ENCODE measurements at regions not wholly inside any gene's neighbourhood (a gene's known extent, or its start where the extent isn't known, plus 50 kb on each side); places are given as distances from the start of the nearest gene placed in this dataset.

GRCh38 chr20:40343390-40343789 lies 345.6 kb downstream of the MAFB start:
- peaks cover 0 to 53% (median 11%) of the 10 kb centered on the region in 4 donors for H3K9me3 ChIP-seq

GRCh38 chr20:40341561-40341960 lies 347.5 kb downstream of the MAFB start:
- no peak overlapping the region for H3K27ac ChIP-seq
- H3K36me3 ChIP-seq, result no peaks in the 10 kb centered on the region
- H3K27me3 ChIP-seq, result no peaks in the 10 kb centered on the region
- no peak for DNase-seq (ENCODE audit: low spot score in 2 of 2)
- no peaks in the 10 kb centered on the region for H3K4me1 ChIP-seq
- H3K4me3 ChIP-seq, result no peak overlapping the region
- TF ChIP-seq POLR2A (IDR thresholded peaks at IDR 0.05) (no peak), CTCF (IDR thresholded peaks at IDR 0.05) (no peak), EP300 (IDR thresholded peaks at IDR 0.05) (no peak)
- peaks cover 0 to 43% (median 8%) of the 10 kb centered on the region in 4 donors for H3K9me3 ChIP-seq

More at GRCh38 chr20:40343390-40343789, 345.6 kb downstream of the MAFB start:
- no peak for TF ChIP-seq EP300 (IDR thresholded peaks at IDR 0.05)
- TF ChIP-seq POLR2A (IDR thresholded peaks at IDR 0.05), result no peak
- no peak for TF ChIP-seq CTCF (IDR thresholded peaks at IDR 0.05)
- H3K4me1 ChIP-seq, result no peaks in the 10 kb centered on the region
- H3K27ac ChIP-seq, result no peak overlapping the region
- no peaks in the 10 kb centered on the region for H3K36me3 ChIP-seq
- H3K4me3 ChIP-seq, result no peak overlapping the region
- DNase-seq (ENCODE audit: low spot score in 2 of 2), result no peak
- no peaks in the 10 kb centered on the region for H3K27me3 ChIP-seq

- Histone ChIP-seq H3K4me1 (no peaks in the 10 kb centered on the region), H3K27ac (peak overlapping the region in 2 of 4 donors; percentile 39 to 47), H3K9me3 (peaks cover 0 to 31% (median 8%) of the 10 kb centered on the region in 4 donors), H3K27me3 (no peaks in the 10 kb centered on the region), H3K4me3 (no peak overlapping the region), H3K36me3 (no peaks in the 10 kb centered on the region)
- peak in 1 of 2 donors; percentile 54 for DNase-seq (ENCODE audit: low spot score in 2 of 2)
- TF ChIP-seq POLR2A (IDR thresholded peaks at IDR 0.05) (no peak), EP300 (IDR thresholded peaks at IDR 0.05) (peak; percentile 65 to 85)
- 79 to 83% methylated on average over 2 of the region's 2 CpGs for WGBS, 2 donors
These were observed 349.2 kb downstream of the MAFB start for GRCh38 chr20:40339661-40340449.

- Histone ChIP-seq H3K36me3 (no peaks in the 10 kb centered on the region), H3K27me3 (no peaks in the 10 kb centered on the region), H3K4me3 (no peak overlapping the region), H3K27ac (no peak overlapping the region), H3K4me1 (no peaks in the 10 kb centered on the region), H3K9me3 (no peaks in the 10 kb centered on the region)
- TF ChIP-seq POLR2A (IDR thresholded peaks at IDR 0.05), result no peak
- TF ChIP-seq CTCF (IDR thresholded peaks at IDR 0.05), result no peak
- no peak for TF ChIP-seq EP300 (IDR thresholded peaks at IDR 0.05)
- 81 to 91% methylated on average over 1 of the region's 1 CpG for WGBS, 2 donors
- DNase-seq (ENCODE audit: low spot score in 2 of 2), result no peak
These were observed 352.5 kb downstream of the MAFB start for GRCh38 chr20:40336533-40336932.

- H3K9me3 ChIP-seq, result no peaks in the 10 kb centered on the region
- no peak overlapping the region for H3K27ac ChIP-seq
- H3K36me3 ChIP-seq, result no peaks in the 10 kb centered on the region
- H3K4me3 ChIP-seq, result no peak overlapping the region
- TF ChIP-seq POLR2A (IDR thresholded peaks at IDR 0.05), result no peak
- 40 to 41% methylated on average over 3 of the region's 3 CpGs for WGBS, 2 donors
- H3K27me3 ChIP-seq, result no peaks in the 10 kb centered on the region
- no peaks in the 10 kb centered on the region for H3K4me1 ChIP-seq
- DNase-seq (ENCODE audit: low spot score in 2 of 2), result no peak
These were observed 353.1 kb downstream of the MAFB start for GRCh38 chr20:40335901-40336351.

- H3K27me3 ChIP-seq, result no peaks in the 10 kb centered on the region
- H3K27ac ChIP-seq, result no peak overlapping the region
- DNase-seq (ENCODE audit: low spot score in 2 of 2), result no peak
- no peak for TF ChIP-seq CTCF (IDR thresholded peaks at IDR 0.05)
- TF ChIP-seq POLR2A (IDR thresholded peaks at IDR 0.05), result no peak
- TF ChIP-seq EP300 (IDR thresholded peaks at IDR 0.05), result no peak
- no peaks in the 10 kb centered on the region for H3K36me3 ChIP-seq
- no peaks in the 10 kb centered on the region for H3K9me3 ChIP-seq
- H3K4me1 ChIP-seq, result no peaks in the 10 kb centered on the region
- H3K4me3 ChIP-seq, result no peak overlapping the region
- WGBS, 2 donors, result 63 to 65% methylated on average over 6 of the region's 6 CpGs
These were observed 353.6 kb downstream of the MAFB start for GRCh38 chr20:40335437-40335836.

Data from tibial nerve (tissue), 4 donors.